PC-9 (cell line): ENCODE measurements at regions not wholly inside any gene's neighbourhood (a gene's known extent, or its start where the extent isn't known, plus 50 kb on each side); places are given as distances from the start of the nearest gene placed in this dataset.

Experiments
- BruUV-seq: library from RNA; stranded (reverse); fragments of 400-500 nt; replicated peaks from 2 replicates; lab custom pipeline; 2021; lab: Mats Ljungman, UMichigan
- CTCF ChIA-PET: fragments of 300-600 bp; sonication (Branson Sonifier 250); formaldehyde crosslinking; loops from one replicate; lab custom pipeline; 2022; ENCODE audit warnings: antibody characterized with exemption; lab: Charles Lee
- POLR2A ChIA-PET: fragments of 300-600 bp; sonication (Branson Sonifier 250); formaldehyde crosslinking; loops from one replicate; lab custom pipeline; 2022; ENCODE audit warnings: antibody characterized with exemption; ENCODE audit not compliant: unreplicated experiment; lab: Charles Lee
- DNase-seq, 2 experiments: peaks; one replicate each; pipeline versions ENCODE4 v3.0.0 to v3.0.0-alpha.2; 2015 to 2022; ENCODE audit warnings: mixed read lengths in 1 of 2
- H2AFZ ChIP-seq: fragments of 200-600 bp; sonication (generic); 2 replicates; pipeline ENCODE4 v1.8.1; 2017; ENCODE audit warnings: antibody characterized with exemption
- H3F3A ChIP-seq: fragments of 200-600 bp; sonication (generic); 2 replicates; pipeline ENCODE4 v1.8.1; 2017; ENCODE audit warnings: antibody characterized with exemption, mild to moderate bottlenecking, low read depth; ENCODE audit not compliant: insufficient read depth
- H3K27ac ChIP-seq: fragments of 200-600 bp; sonication (generic); 2 replicates; pipeline ENCODE4 v1.6.1; 2016; ENCODE audit warnings: mixed run types
- H3K27me3 ChIP-seq: fragments of 200-600 bp; sonication (generic); 2 replicates; pipeline ENCODE4 v1.6.1; 2016; ENCODE audit warnings: low read depth, mixed run types; ENCODE audit not compliant: insufficient read depth
- H3K36me3 ChIP-seq: fragments of 200-600 bp; sonication (generic); 2 replicates; pipeline ENCODE4 v1.6.1; 2016; ENCODE audit warnings: low read depth, mixed run types
- H3K4me1 ChIP-seq: fragments of 200-600 bp; sonication (generic); replicated peaks from 2 replicates; pipeline ENCODE4 v1.6.1; 2016; ENCODE audit warnings: mixed run types; ENCODE audit not compliant: insufficient read depth
- H3K4me2 ChIP-seq: fragments of 200-600 bp; sonication (generic); 2 replicates; pipeline ENCODE4 v1.6.1; 2017; ENCODE audit warnings: mixed run types
- H3K4me3 ChIP-seq: fragments of 200-600 bp; sonication (generic); 2 replicates; pipeline ENCODE4 v1.6.1; 2016; ENCODE audit warnings: mixed run types
- H3K79me2 ChIP-seq: fragments of 200-600 bp; sonication (generic); 2 replicates; pipeline ENCODE4 v1.6.1; 2017; ENCODE audit warnings: low read depth, mixed run types
- H3K9me2 ChIP-seq: fragments of 200-600 bp; sonication (generic); 2 replicates; pipeline ENCODE4 v1.8.1; 2017; ENCODE audit warnings: mild to moderate bottlenecking; ENCODE audit not compliant: insufficient read depth
- H3K9me3 ChIP-seq: fragments of 200-600 bp; sonication (generic); 2 replicates; pipeline ENCODE4 v1.8.1; 2016; ENCODE audit warnings: low read depth; ENCODE audit not compliant: insufficient read depth
- H4K20me1 ChIP-seq: fragments of 200-600 bp; sonication (generic); 2 replicates; pipeline ENCODE4 v1.8.1; 2017; ENCODE audit not compliant: insufficient read depth
- CTCF ChIP-seq: fragments of 200-600 bp; sonication (generic); conservative IDR thresholded peaks from 2 replicates; pipeline ENCODE4 v1.6.1; 2017; ENCODE audit warnings: mixed run types, antibody characterized with exemption, mild to moderate bottlenecking, moderate library complexity
- EZH2 ChIP-seq: fragments of 200-600 bp; sonication (generic); IDR thresholded peaks from 2 replicates; pipeline ENCODE4 v1.8.0; 2017; ENCODE audit warnings: antibody characterized with exemption, low read depth
- intact Hi-C: fragments of 100-400 bp; cut with micrococcal nuclease; formaldehyde crosslinking; loops from one replicate; pipeline ENCODE4 v1.10.0; 2022; ENCODE audit not compliant: unreplicated experiment

- CTCF ChIA-PET = no interaction called here
- TF ChIP-seq EZH2 (no peak), CTCF (no peak)
These were observed 152.0 kb downstream of the WNT7A start for GRCh38 chr3:13727890-13728289.

DNA sequence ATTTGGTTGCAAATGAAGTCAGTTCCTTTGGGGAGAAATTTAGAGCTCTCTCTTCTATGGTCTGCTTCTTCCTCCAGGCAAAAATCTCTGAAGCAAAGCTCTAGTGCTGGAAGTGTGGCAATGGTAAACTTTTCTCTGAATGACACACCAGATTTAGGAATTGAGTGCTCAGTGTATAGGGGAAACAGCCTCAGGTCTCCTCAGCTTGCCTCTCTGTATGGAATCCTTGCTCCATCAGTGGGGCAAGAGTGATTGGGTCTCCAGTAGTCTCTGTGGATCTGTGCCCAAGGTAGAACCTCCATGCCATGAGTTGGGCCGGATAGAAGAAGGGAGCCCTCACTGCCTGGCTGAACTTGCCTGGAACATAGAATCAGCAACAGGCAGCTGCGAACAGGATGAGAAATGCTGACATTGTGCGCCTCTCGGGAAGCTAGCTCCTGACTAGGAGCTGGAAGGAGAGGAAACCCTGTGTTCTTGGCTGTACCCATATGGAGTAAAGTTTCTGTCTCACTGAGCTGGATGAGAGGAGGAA, 156.1 kb downstream of the WNT7A start:
- Histone ChIP-seq H3F3A (no peaks in the 10 kb centered on the region), H3K27ac (no peak overlapping the region), H3K27me3 (no peaks in the 10 kb centered on the region), H3K4me1 (no peaks in the 10 kb centered on the region), H3K4me3 (no peak overlapping the region), H3K79me2 (no peaks in the 10 kb centered on the region), H3K9me2 (no peaks in the 10 kb centered on the region), H3K4me2 (no peak overlapping the region), H3K36me3 (no peaks in the 10 kb centered on the region), H2AFZ (no peak overlapping the region), H4K20me1 (no peaks in the 10 kb centered on the region), H3K9me3 (no peaks in the 10 kb centered on the region; the same call in 1 of the 2 replicates)
- CTCF ChIA-PET = no interaction called here
- DNase-seq = no peak
- POLR2A ChIA-PET = no interaction called here
- BruUV-seq = no TSS peak
- intact Hi-C loops = no loop called here
- no peak for TF ChIP-seq CTCF

More at GRCh38 chr3:13727890-13728289, 152.0 kb downstream of the WNT7A start:
- Histone ChIP-seq H3K27me3 (peaks cover 12% of the 10 kb centered on the region), H3K79me2 (no peaks in the 10 kb centered on the region), H3K36me3 (no peaks in the 10 kb centered on the region), H3F3A (no peaks in the 10 kb centered on the region), H4K20me1 (no peaks in the 10 kb centered on the region), H3K9me3 (no peaks in the 10 kb centered on the region; the same call in 1 of the 2 replicates), H2AFZ (no peak overlapping the region), H3K27ac (no peak overlapping the region), H3K4me1 (no peaks in the 10 kb centered on the region), H3K4me3 (no peak overlapping the region), H3K9me2 (no peaks in the 10 kb centered on the region), H3K4me2 (no peak overlapping the region)
- BruUV-seq = no TSS peak
- POLR2A ChIA-PET = no interaction called here
- no peak for DNase-seq
- intact Hi-C loops = no loop called here

DNA sequence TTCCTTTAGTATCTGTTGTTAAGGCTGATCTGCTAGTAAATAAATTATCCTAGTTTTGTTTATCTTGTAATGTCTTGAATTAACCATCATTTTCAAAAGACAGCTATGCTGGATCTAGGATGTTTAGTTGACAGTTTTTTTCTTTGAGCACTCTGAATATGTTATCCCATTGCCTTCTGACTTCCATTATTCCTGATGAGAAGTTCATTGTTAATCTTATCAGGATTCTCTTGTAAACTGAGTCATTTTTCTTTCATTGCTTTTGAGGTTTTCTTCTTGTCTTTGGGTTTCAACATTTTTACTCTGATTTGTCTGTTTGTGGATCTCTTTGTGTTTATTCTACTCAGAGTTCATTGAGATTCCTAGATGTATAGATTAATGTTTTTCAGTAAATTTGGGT, 157.7 kb downstream of the WNT7A start:
- CTCF ChIA-PET = no interaction called here
- Histone ChIP-seq H3K4me3 (no peak overlapping the region), H3K27ac (no peak overlapping the region), H3K4me2 (no peak overlapping the region), H3K27me3 (no peaks in the 10 kb centered on the region), H3K79me2 (no peaks in the 10 kb centered on the region), H3K4me1 (no peaks in the 10 kb centered on the region), H3K9me2 (no peaks in the 10 kb centered on the region), H3F3A (no peaks in the 10 kb centered on the region), H2AFZ (no peak overlapping the region), H3K36me3 (no peaks in the 10 kb centered on the region), H3K9me3 (no peaks in the 10 kb centered on the region; the same call in 1 of the 2 replicates), H4K20me1 (no peaks in the 10 kb centered on the region)
- TF ChIP-seq CTCF (no peak), EZH2 (no peak)
- POLR2A ChIA-PET = no interaction called here
- intact Hi-C loops = no loop called here
- DNase-seq = no peak
- no TSS peak for BruUV-seq
